Ascending aorta (tissue), 2 donors: ENCODE measurements at regions not wholly inside any gene's neighbourhood (a gene's known extent, or its start where the extent isn't known, plus 50 kb on each side); places are given as distances from the start of the nearest gene placed in this dataset.
A peak's percentile ranks its signal among the peaks of the same experiment; 100 is the strongest.

Experiments
- DNase-seq, 2 donors: peaks; one replicate each; pipeline ENCODE4 v3.0.0-alpha.2; 2019; ENCODE audit warnings: low spot score in 2 of 2
- H3K27ac ChIP-seq, 2 donors: fragments of 200-600 bp; sonication (generic); one replicate each; pipeline ENCODE4 v1.5.1; 2016 to 2017; ENCODE audit warnings: mild to moderate bottlenecking in 1 of 2
- H3K27me3 ChIP-seq: fragments of 200-600 bp; sonication (generic); one replicate; pipeline ENCODE4 v1.5.1; 2017
- H3K36me3 ChIP-seq, 2 donors: fragments of 200-600 bp; sonication (generic); one replicate each; pipeline ENCODE4 v1.5.1; 2016
- H3K4me1 ChIP-seq, 2 donors: fragments of 200-600 bp; sonication (generic); one replicate each; pipeline ENCODE4 v1.5.1; 2016 to 2017; ENCODE audit warnings: mild to moderate bottlenecking in 1 of 2
- H3K4me3 ChIP-seq, 2 donors: fragments of 200-600 bp; sonication (generic); one replicate each; pipeline ENCODE4 v1.5.1; 2016 to 2017; ENCODE audit warnings: mild to moderate bottlenecking in 1 of 2
- H3K9me3 ChIP-seq, 2 donors: fragments of 200-600 bp; sonication (generic); one replicate each; pipeline ENCODE4 v1.5.1; 2016
- intact Hi-C: fragments of 100-400 bp; cut with DNase I; formaldehyde crosslinking; loops from one replicate; pipeline ENCODE4 v1.15.1; 2023
- TF ChIP-seq, protein P1 (sequence below), 3 experiments: fragments of 200-600 bp in 2 of 3; fragments of 450-650 bp in 1 of 3; sonication (generic) in 2 of 3; IDR thresholded peaks; one replicate each; pipeline ENCODE4 v1.5.1; 2016 to 2019; ENCODE audit warnings: antibody characterized with exemption in 3 of 3, mild to moderate bottlenecking in 1 of 3, moderate library complexity in 1 of 3

DNA sequence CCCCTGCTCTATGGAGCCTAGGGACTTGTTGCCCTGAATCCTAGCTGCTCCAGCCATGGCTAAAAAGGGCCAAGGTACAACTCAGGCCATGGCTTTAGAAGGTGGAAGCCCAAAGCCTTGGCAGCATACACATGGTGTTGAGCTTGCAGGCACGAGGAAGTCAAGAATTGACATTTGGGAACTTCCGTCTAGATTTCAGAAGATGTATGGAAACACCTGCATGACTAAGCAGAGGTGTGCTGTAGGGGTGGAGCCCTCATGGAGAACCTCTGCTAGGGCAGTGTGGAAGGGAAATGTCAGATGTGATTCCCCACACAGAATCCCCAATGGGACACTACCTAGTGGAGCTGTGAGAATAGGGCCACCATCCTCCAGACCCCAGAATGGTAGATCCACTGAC, 95.1 kb upstream of the TMEM170B start:
- Histone ChIP-seq H3K27ac (no peak overlapping the region), H3K9me3 (no peaks in the 10 kb centered on the region), H3K4me3 (no peak overlapping the region), H3K4me1 (peaks cover 0 to 8% of the 10 kb centered on the region in 2 donors), H3K36me3 (no peaks in the 10 kb centered on the region), H3K27me3 (no peaks in the 10 kb centered on the region)
- DNase-seq, result no peak
- intact Hi-C loops, result no loop called here
- TF ChIP-seq, protein P1, sequence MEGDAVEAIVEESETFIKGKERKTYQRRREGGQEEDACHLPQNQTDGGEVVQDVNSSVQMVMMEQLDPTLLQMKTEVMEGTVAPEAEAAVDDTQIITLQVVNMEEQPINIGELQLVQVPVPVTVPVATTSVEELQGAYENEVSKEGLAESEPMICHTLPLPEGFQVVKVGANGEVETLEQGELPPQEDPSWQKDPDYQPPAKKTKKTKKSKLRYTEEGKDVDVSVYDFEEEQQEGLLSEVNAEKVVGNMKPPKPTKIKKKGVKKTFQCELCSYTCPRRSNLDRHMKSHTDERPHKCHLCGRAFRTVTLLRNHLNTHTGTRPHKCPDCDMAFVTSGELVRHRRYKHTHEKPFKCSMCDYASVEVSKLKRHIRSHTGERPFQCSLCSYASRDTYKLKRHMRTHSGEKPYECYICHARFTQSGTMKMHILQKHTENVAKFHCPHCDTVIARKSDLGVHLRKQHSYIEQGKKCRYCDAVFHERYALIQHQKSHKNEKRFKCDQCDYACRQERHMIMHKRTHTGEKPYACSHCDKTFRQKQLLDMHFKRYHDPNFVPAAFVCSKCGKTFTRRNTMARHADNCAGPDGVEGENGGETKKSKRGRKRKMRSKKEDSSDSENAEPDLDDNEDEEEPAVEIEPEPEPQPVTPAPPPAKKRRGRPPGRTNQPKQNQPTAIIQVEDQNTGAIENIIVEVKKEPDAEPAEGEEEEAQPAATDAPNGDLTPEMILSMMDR (IDR thresholded peaks at IDR 0.05), result no peak

DNA sequence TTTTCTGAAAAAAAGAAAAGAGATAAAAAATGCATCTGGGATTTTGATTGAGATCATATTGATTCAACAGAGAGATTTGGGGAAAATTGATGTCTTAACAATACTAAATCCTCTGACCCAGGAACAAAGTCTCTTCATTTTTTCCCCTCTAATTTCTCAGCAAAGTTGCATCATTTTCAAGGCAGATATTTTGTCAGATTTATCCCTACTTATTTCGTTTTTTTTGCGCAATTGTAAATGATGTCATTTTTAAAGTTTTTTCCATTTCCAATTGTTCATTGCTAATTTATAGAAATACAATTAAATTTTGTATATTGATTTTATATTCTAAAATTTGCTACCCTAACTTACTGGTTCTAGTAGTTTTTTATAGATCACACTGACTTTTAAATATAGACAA, 97.7 kb upstream of the TMEM170B start:
- H3K27me3 ChIP-seq, result no peaks in the 10 kb centered on the region
- H3K27ac ChIP-seq, result no peak overlapping the region
- no peak overlapping the region for H3K4me3 ChIP-seq
- H3K36me3 ChIP-seq, result no peaks in the 10 kb centered on the region
- no peak for DNase-seq
- peaks cover 0 to 19% of the 10 kb centered on the region in 2 donors for H3K4me1 ChIP-seq
- TF ChIP-seq, protein P1 (IDR thresholded peaks at IDR 0.05), result no peak
- intact Hi-C loops, result loop anchor here (5.0 kb wide), 1 partner anchor 57 kb away; no protein-coding TSS in a partner anchor
- no peaks in the 10 kb centered on the region for H3K9me3 ChIP-seq

DNA sequence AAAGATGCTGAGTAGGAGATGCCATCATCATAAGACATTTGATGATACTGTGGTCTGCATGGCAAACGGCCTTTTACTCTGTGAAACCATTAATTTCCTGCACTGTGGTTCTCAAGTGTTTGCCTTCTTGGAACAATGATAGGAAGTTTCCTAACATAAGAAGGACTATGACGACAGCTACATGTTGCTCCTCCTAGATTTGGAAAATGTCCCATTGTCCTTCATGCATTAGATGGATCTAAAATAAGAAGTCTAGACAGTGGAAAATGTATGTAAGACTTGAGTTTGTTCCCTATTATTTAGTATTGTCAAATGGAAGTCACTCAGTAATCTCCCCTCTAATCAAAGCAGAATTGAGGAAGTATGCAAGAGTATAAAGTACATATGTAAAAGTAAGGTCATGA, 98.5 kb upstream of the TMEM170B start:
- H3K4me3 ChIP-seq, result no peak overlapping the region
- intact Hi-C loops, result loop anchor here (5.0 kb wide), 1 partner anchor 58 kb away; no protein-coding TSS in a partner anchor
- peak overlapping the region in 1 of 2 donors; percentile 42 for H3K27ac ChIP-seq
- TF ChIP-seq, protein P1 (IDR thresholded peaks at IDR 0.05), result no peak
- peaks cover 6 to 28% of the 10 kb centered on the region in 2 donors for H3K4me1 ChIP-seq
- no peaks in the 10 kb centered on the region for H3K27me3 ChIP-seq
- no peaks in the 10 kb centered on the region for H3K36me3 ChIP-seq
- H3K9me3 ChIP-seq, result no peaks in the 10 kb centered on the region
- no peak for DNase-seq

DNA sequence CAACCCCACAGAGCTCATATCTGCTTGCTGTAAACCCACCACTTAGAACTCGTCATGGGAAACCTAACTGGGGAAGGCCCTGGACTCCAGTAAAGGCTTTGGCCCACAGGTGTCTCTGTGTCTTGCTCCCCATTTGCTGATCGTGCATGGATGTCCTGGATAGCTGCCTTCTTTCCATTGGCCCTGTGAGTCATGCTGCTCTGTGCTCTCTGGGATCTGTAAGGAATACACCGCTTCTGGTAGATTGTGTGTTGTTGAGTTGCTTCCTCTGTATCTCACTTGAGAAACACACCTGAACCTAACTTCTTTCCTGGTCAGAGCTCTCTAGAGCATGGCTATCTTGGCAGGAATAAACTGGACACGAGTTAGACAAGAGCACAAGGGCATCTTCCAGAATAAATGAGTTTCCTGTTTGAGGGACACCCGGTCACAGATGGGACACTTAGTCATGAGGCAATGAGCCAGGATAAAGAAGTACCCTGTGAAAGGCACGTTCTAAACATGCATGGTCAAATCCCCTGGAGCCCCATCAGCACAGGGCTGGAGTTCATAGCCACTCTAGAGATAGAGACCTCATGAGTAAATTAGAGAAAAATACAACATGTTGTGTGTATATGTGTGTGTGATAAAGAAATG, 99.6 kb upstream of the TMEM170B start:
- H3K27me3 ChIP-seq, result no peaks in the 10 kb centered on the region
- intact Hi-C loops, result loop anchor here (5.0 kb wide), 1 partner anchor 59 kb away; no protein-coding TSS in a partner anchor
- TF ChIP-seq, protein P1 (IDR thresholded peaks at IDR 0.05), result no peak

DNA sequence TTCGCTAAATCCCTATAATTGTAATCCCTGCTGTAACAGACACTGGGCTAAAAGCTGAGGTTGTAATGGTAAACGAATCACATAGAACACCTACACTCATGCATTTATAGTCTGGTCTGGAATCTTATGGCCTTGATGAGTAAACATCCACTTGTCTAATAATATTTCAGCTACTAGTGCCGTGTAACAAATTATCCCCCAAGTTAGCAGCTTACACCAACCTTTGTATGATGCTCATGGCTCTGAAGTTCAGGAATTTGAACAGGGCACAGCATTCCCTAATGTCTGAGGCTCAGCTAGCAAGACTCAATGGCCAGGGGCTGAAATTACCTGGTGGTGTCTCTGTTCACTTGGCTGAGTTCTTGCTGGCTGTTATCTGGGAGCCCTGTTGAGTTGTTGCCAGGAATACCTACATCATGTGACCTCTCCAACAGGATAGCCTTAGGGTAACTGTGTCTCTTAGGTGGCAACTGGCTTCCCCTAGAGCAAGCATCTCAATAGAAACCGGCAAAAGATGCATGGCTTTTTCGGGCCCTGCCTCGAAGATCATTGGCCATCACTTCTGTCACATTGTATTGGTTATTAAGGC, 100.9 kb upstream of the TMEM170B start:
- no peak overlapping the region for H3K4me3 ChIP-seq
- DNase-seq, result no peak
- no peaks in the 10 kb centered on the region for H3K9me3 ChIP-seq
- H3K27me3 ChIP-seq, result no peaks in the 10 kb centered on the region
- peaks cover 12 to 46% of the 10 kb centered on the region in 2 donors for H3K4me1 ChIP-seq
- H3K27ac ChIP-seq, result peak overlapping the region in 1 of 2 donors; percentile 83
- H3K36me3 ChIP-seq, result no peaks in the 10 kb centered on the region
- intact Hi-C loops, result loop anchor here (5.0 kb wide), 1 partner anchor 61 kb away; no protein-coding TSS in a partner anchor
- TF ChIP-seq, protein P1 (IDR thresholded peaks at IDR 0.05), result no peak

More for the DNA sequence above, 99.6 kb upstream of the TMEM170B start:
- Histone ChIP-seq H3K4me1 (peaks cover 12 to 35% of the 10 kb centered on the region in 2 donors), H3K9me3 (no peaks in the 10 kb centered on the region), H3K4me3 (no peak overlapping the region), H3K36me3 (no peaks in the 10 kb centered on the region), H3K27ac (peak overlapping the region; percentile 30 to 42)
- no peak for DNase-seq
